ENCODE measurements at regions not wholly inside any gene's neighbourhood (a gene's known extent, or its start where the extent isn't known, plus 50 kb on each side); places are given as distances from the start of the nearest gene placed in this dataset.

DNA sequence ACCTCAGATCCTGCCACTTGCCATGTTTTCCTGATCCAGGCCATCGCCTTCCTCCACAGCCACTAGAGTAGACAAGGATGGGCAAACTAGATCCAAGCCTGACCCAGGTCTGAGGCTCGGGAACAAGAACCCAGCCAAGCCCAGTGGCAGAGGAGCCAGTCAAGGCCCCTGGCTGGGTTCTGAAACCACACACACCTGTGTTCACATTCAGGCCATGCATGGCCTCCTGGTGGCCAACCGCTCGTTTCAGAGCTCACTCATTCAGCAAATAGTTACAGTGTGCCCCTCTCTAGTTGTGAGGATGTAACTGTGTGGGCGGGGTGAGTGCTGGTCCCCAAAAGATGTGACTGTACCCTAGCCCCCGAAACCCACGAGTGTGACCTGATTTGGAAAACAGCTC lies 337.6 kb downstream of the CTTN start:
- DNase-seq (ENCODE audit: low spot score) = no peak
- Histone ChIP-seq H2BK120ac (ENCODE audit: low read depth, low read length) (no peak overlapping the region), H3K4ac (ENCODE audit: low read length) (no peak overlapping the region), H2BK12ac (ENCODE audit: low read length) (no peak overlapping the region), H3K18ac (ENCODE audit: low read length) (no peak overlapping the region), H3K4me2 (ENCODE audit: insufficient read depth, low read length, poor library complexity, severe bottlenecking) (no peak overlapping the region), H3K79me1 (ENCODE audit: low read depth, low read length) (no peaks in the 10 kb centered on the region), H3K4me1 (ENCODE audit: control insufficient read depth in 2 of 2, insufficient read depth in 1 of 2, low read depth in 1 of 2, low read length in 2 of 2) (peaks cover 4 to 8% of the 10 kb centered on the region in 2 donors), H2AFZ (ENCODE audit: low read length) (no peak overlapping the region), H3K9ac (ENCODE audit: low read depth, low read length, poor library complexity) (no peak overlapping the region), H2BK5ac (ENCODE audit: low read length) (no peak overlapping the region), H3K23ac (ENCODE audit: low read depth, low read length, poor library complexity) (no peak overlapping the region), H4K91ac (ENCODE audit: low read depth, low read length, poor library complexity) (no peak overlapping the region), H2BK15ac (ENCODE audit: low read length) (no peak overlapping the region), H3K4me3 (ENCODE audit: low read length in 2 of 2) (no peak overlapping the region), H3K36me3 (replicated peaks in 1 of 2; ENCODE audit: control insufficient read depth in 2 of 2, insufficient read depth in 2 of 2, low read length in 2 of 2) (no peaks in the 10 kb centered on the region), H3K14ac (ENCODE audit: low read length) (no peak overlapping the region), H2AK5ac (ENCODE audit: low read depth, low read length) (no peak overlapping the region), H3K27ac (replicated peaks; ENCODE audit: low read length) (no peak overlapping the region), H3K27me3 (ENCODE audit: control insufficient read depth in 3 of 3, insufficient read depth in 3 of 3, low read depth in 1 of 3, low read length in 3 of 3) (no peaks in the 10 kb centered on the region), H3K9me3 (replicated peaks in 1 of 2; ENCODE audit: control insufficient read depth in 2 of 2, insufficient read depth in 1 of 2, low read depth in 1 of 2, low read length in 2 of 2) (no peaks in the 10 kb centered on the region), H4K8ac (ENCODE audit: low read depth, low read length) (no peak overlapping the region)
- WGBS, 2 donors (ENCODE audit: extremely low coverage in 2 of 2, insufficient read length in 2 of 2, insufficient replicate concordance in 1 of 2) = no CpG with 5 or more reads among the region's 7 CpGs

DNA sequence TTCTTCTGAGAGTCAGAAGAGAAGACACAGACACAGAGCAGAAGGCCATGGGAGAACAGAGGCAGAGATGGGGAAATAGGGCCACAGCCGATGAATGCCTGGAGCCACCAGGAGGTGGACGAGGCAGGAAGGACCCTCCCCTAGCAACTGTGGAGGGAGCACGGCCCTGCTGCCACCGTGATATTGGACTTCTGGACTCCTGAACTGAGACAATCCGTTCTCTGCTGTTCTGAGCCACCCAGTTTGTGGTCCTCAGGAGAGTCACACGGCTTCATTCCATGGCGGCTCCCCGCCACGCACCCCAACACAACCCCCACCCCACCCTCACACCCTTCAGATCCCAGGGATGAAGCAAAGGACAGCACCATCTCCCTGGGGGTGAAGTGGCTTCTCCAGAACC lies 338.1 kb downstream of the CTTN start:
- Histone ChIP-seq H3K4me3 (ENCODE audit: low read length in 2 of 2) (no peak overlapping the region), H3K4ac (ENCODE audit: low read length) (no peak overlapping the region), H2BK120ac (ENCODE audit: low read depth, low read length) (no peak overlapping the region), H3K79me1 (ENCODE audit: low read depth, low read length) (no peaks in the 10 kb centered on the region), H2AK5ac (ENCODE audit: low read depth, low read length) (peak overlapping the region; percentile 49), H3K23ac (ENCODE audit: low read depth, low read length, poor library complexity) (no peak overlapping the region), H3K27me3 (ENCODE audit: control insufficient read depth in 3 of 3, insufficient read depth in 3 of 3, low read depth in 1 of 3, low read length in 3 of 3) (peaks cover 0 to under 1% (median 0%) of the 10 kb centered on the region in 3 experiments), H3K9me3 (replicated peaks in 1 of 2; ENCODE audit: control insufficient read depth in 2 of 2, insufficient read depth in 1 of 2, low read depth in 1 of 2, low read length in 2 of 2) (no peaks in the 10 kb centered on the region), H3K9ac (ENCODE audit: low read depth, low read length, poor library complexity) (peak overlapping the region; percentile 27), H3K18ac (ENCODE audit: low read length) (peak overlapping the region; percentile 40), H2AFZ (ENCODE audit: low read length) (no peak overlapping the region), H3K4me2 (ENCODE audit: insufficient read depth, low read length, poor library complexity, severe bottlenecking) (no peak overlapping the region), H2BK5ac (ENCODE audit: low read length) (no peak overlapping the region), H2BK15ac (ENCODE audit: low read length) (no peak overlapping the region), H3K36me3 (replicated peaks in 1 of 2; ENCODE audit: control insufficient read depth in 2 of 2, insufficient read depth in 2 of 2, low read length in 2 of 2) (no peaks in the 10 kb centered on the region), H3K27ac (replicated peaks; ENCODE audit: low read length) (no peak overlapping the region), H4K8ac (ENCODE audit: low read depth, low read length) (no peak overlapping the region), H3K4me1 (ENCODE audit: control insufficient read depth in 2 of 2, insufficient read depth in 1 of 2, low read depth in 1 of 2, low read length in 2 of 2) (peaks cover 4 to 8% of the 10 kb centered on the region in 2 donors), H3K14ac (ENCODE audit: low read length) (no peak overlapping the region), H2BK12ac (ENCODE audit: low read length) (no peak overlapping the region), H4K91ac (ENCODE audit: low read depth, low read length, poor library complexity) (no peak overlapping the region)
- no CpG with 5 or more reads among the region's 9 CpGs for WGBS, 2 donors (ENCODE audit: extremely low coverage in 2 of 2, insufficient read length in 2 of 2, insufficient replicate concordance in 1 of 2)
- no peak for DNase-seq (ENCODE audit: low spot score)

DNA sequence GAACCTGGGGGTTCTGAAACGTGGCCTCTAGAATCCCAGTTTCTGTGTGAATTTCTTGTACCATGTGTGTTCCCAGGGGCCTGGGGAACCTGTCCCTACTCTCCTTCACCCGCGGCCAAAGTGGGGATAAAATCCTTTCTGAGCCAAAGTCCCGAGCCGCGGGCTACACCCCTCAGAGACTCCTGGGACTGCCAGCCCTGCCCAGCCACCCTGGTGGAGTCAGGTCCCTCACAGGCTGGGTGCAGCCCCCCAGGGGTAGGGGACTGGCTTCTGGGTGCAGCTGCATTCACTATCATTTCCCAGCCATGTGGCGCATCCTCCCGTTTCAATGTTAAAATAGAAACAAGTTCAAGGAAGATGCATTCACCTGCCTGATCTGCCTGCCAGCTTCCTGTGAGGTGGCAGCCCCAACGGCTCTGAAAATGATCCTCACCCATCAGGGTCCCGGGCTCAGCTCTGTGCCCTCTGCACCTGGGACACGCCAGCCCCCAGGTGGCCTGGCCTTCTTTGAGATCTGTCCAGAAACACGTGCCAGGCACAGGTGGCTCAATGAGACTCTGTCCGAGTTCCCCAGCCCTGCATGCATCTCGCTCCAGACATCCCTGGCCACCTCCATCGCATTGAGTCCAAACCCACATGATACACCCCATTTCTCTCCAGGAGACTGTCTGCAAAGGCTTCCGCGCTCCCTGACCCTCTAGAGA lies 338.8 kb downstream of the CTTN start:
- Histone ChIP-seq H3K9ac (ENCODE audit: low read depth, low read length, poor library complexity) (no peak overlapping the region), H2BK5ac (ENCODE audit: low read length) (no peak overlapping the region), H3K14ac (ENCODE audit: low read length) (no peak overlapping the region), H3K9me3 (replicated peaks in 1 of 2; ENCODE audit: control insufficient read depth in 2 of 2, insufficient read depth in 1 of 2, low read depth in 1 of 2, low read length in 2 of 2) (no peaks in the 10 kb centered on the region), H3K18ac (ENCODE audit: low read length) (no peak overlapping the region), H2BK15ac (ENCODE audit: low read length) (no peak overlapping the region), H3K23ac (ENCODE audit: low read depth, low read length, poor library complexity) (no peak overlapping the region), H3K27ac (replicated peaks; ENCODE audit: low read length) (no peak overlapping the region), H4K8ac (ENCODE audit: low read depth, low read length) (no peak overlapping the region), H3K4me2 (ENCODE audit: insufficient read depth, low read length, poor library complexity, severe bottlenecking) (no peak overlapping the region), H3K4me3 (ENCODE audit: low read length in 2 of 2) (no peak overlapping the region), H3K4ac (ENCODE audit: low read length) (no peak overlapping the region), H3K79me1 (ENCODE audit: low read depth, low read length) (no peaks in the 10 kb centered on the region), H3K27me3 (ENCODE audit: control insufficient read depth in 3 of 3, insufficient read depth in 3 of 3, low read depth in 1 of 3, low read length in 3 of 3) (peaks cover 0 to 3% (median 0%) of the 10 kb centered on the region in 3 experiments), H2BK12ac (ENCODE audit: low read length) (no peak overlapping the region), H3K36me3 (replicated peaks in 1 of 2; ENCODE audit: control insufficient read depth in 2 of 2, insufficient read depth in 2 of 2, low read length in 2 of 2) (no peaks in the 10 kb centered on the region), H2BK120ac (ENCODE audit: low read depth, low read length) (no peak overlapping the region), H4K91ac (ENCODE audit: low read depth, low read length, poor library complexity) (no peak overlapping the region), H2AFZ (ENCODE audit: low read length) (no peak overlapping the region), H3K4me1 (ENCODE audit: control insufficient read depth in 2 of 2, insufficient read depth in 1 of 2, low read depth in 1 of 2, low read length in 2 of 2) (peaks cover 7 to 12% of the 10 kb centered on the region in 2 donors), H2AK5ac (ENCODE audit: low read depth, low read length) (peak overlapping the region; percentile 49)
- WGBS, 2 donors (ENCODE audit: extremely low coverage in 2 of 2, insufficient read length in 2 of 2, insufficient replicate concordance in 1 of 2) = no CpG with 5 or more reads among the region's 17 CpGs
- DNase-seq (ENCODE audit: low spot score) = no peak

DNA sequence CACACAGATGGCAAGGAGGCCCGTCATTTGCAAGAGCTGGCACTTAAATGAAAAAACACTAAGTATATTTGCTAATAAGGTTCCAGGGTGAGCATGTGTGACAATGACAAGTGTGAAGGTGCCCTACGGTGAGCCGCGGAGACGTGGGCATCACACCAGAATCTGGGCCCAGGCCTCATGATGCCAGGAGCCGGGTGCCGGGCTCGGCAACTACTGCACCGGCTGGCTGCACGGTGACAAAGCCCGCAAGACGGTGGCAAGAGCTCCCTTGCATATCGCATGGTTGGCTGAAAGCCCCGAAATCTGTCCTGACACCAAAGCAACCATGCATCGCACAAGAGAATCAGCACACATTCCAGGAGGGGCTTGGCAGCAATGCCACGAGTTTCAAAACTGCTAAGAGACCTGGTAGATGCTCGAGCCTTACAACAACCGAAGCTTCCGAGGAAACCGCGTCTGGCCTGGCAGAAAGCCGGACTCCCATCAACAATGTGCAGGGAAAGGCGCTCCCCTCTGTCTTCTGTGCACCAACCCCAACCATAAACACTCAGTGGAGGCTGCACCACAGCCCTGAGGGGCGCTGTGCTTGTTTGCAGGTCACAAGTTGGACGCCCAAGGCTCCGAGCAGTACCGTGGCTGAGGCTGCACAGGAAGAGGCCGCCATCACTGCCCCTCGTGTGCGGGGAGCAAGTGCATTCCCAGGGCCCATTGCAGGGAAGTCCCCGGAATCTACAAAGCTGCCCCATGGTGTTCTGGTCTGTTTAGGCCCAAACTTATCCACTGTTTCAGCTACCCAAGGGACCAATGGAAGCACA lies 339.7 kb downstream of the CTTN start:
- Histone ChIP-seq H2BK120ac (ENCODE audit: low read depth, low read length) (no peak overlapping the region), H3K27me3 (ENCODE audit: control insufficient read depth in 3 of 3, insufficient read depth in 3 of 3, low read depth in 1 of 3, low read length in 3 of 3) (peaks cover 0 to 4% (median 0%) of the 10 kb centered on the region in 3 experiments), H3K14ac (ENCODE audit: low read length) (peak overlapping the region; percentile 33), H4K91ac (ENCODE audit: low read depth, low read length, poor library complexity) (no peak overlapping the region), H2BK12ac (ENCODE audit: low read length) (no peak overlapping the region), H3K4me3 (ENCODE audit: low read length in 2 of 2) (no peak overlapping the region), H2AK5ac (ENCODE audit: low read depth, low read length) (peak overlapping the region; percentile 51), H3K23ac (ENCODE audit: low read depth, low read length, poor library complexity) (no peak overlapping the region), H3K36me3 (replicated peaks in 1 of 2; ENCODE audit: control insufficient read depth in 2 of 2, insufficient read depth in 2 of 2, low read length in 2 of 2) (no peaks in the 10 kb centered on the region), H3K4ac (ENCODE audit: low read length) (no peak overlapping the region), H2AFZ (ENCODE audit: low read length) (no peak overlapping the region), H3K4me1 (ENCODE audit: control insufficient read depth in 2 of 2, insufficient read depth in 1 of 2, low read depth in 1 of 2, low read length in 2 of 2) (peaks cover 12 to 14% of the 10 kb centered on the region in 2 donors), H3K79me1 (ENCODE audit: low read depth, low read length) (no peaks in the 10 kb centered on the region), H3K18ac (ENCODE audit: low read length) (peak overlapping the region; percentile 81), H2BK5ac (ENCODE audit: low read length) (no peak overlapping the region), H3K9ac (ENCODE audit: low read depth, low read length, poor library complexity) (no peak overlapping the region), H4K8ac (ENCODE audit: low read depth, low read length) (no peak overlapping the region), H3K4me2 (ENCODE audit: insufficient read depth, low read length, poor library complexity, severe bottlenecking) (no peak overlapping the region), H3K9me3 (replicated peaks in 1 of 2; ENCODE audit: control insufficient read depth in 2 of 2, insufficient read depth in 1 of 2, low read depth in 1 of 2, low read length in 2 of 2) (no peaks in the 10 kb centered on the region), H2BK15ac (ENCODE audit: low read length) (peak overlapping the region; percentile 23), H3K27ac (replicated peaks; ENCODE audit: low read length) (no peak overlapping the region)
- DNase-seq (ENCODE audit: low spot score) = no peak
- no CpG with 5 or more reads among the region's 31 CpGs for WGBS, 2 donors (ENCODE audit: extremely low coverage in 2 of 2, insufficient read length in 2 of 2, insufficient replicate concordance in 1 of 2)
